HepG2 (cell line): ENCODE measurements at regions not wholly inside any gene's neighbourhood (a gene's known extent, or its start where the extent isn't known, plus 50 kb on each side); places are given as distances from the start of the nearest gene placed in this dataset.

Source experiments
- ATAC-seq: fragments of 200-7000 bp; cut with Tn5 transposase; 3 replicates; pipeline ENCODE4 v1.9.1; 2020; ENCODE audit warnings: mild to moderate bottlenecking, moderate library complexity
- BruUV-seq: library from RNA; stranded (reverse); fragments of 400-500 nt; replicated peaks from 2 replicates; lab custom pipeline; 2021; lab: Mats Ljungman, UMichigan
- CTCF ChIA-PET: fragments of 300-600 bp; formaldehyde crosslinking; extraction: SDS; loops from one replicate; lab custom pipeline; 2021; ENCODE audit warnings: low total read pairs, inconsistent platforms, low intra/inter-chr PET ratio; lab: Yijun Ruan, JAX
- POLR2A ChIA-PET: fragments of 350-600 bp; sonication (Branson Sonifier 250); formaldehyde crosslinking; loops from one replicate; lab custom pipeline; 2020; ENCODE audit warnings: antibody characterized with exemption, inconsistent platforms; lab: Yijun Ruan, JAX
- DNase-seq: peaks from one replicate; pipeline ENCODE4 v3.0.0-alpha.2; 2015; ENCODE audit warnings: low spot score
- FAIRE-seq: peaks from 3 replicates; lab custom pipeline; 2011; peaks lifted over from hg19 to GRCh38; lab: Jason Lieb, UNC
- H2AFZ ChIP-seq: one replicate; pipeline ENCODE4 v1.6.1; 2011; ENCODE audit warnings: low read length, inconsistent platforms
- H3K27ac ChIP-seq: fragments of 300-600 bp; 3 replicates; pipeline ENCODE4 v1.8.0; 2011; ENCODE audit warnings: mixed run types, mild to moderate bottlenecking, mixed read lengths, low read length, inconsistent platforms; ENCODE audit not compliant: insufficient read depth; ENCODE audit errors: extremely low read length
- H3K27me3 ChIP-seq, 2 experiments: fragments of 200-600 bp in 1 of 2; 2 replicates in 1 of 2; 3 replicates in 1 of 2; pipeline versions ENCODE4 v1.6.0 to v1.8.0; 2011; ENCODE audit warnings: low read length in 2 of 2, mild to moderate bottlenecking in 2 of 2, moderate library complexity in 2 of 2, inconsistent platforms in 1 of 2; ENCODE audit not compliant: insufficient read depth in 2 of 2, control insufficient read depth in 1 of 2
- H3K36me3 ChIP-seq, 2 experiments: fragments of 200-600 bp in 1 of 2; replicated peaks in 1 of 2; 2 replicates in 1 of 2; 3 replicates in 1 of 2; pipeline versions ENCODE4 v1.5.1 to v1.8.0; 2011; ENCODE audit warnings: low read length in 2 of 2, inconsistent platforms in 1 of 2; ENCODE audit not compliant: insufficient read depth in 2 of 2, control insufficient read depth in 1 of 2
- H3K4me1 ChIP-seq: 2 replicates; pipeline ENCODE4 v1.5.1; 2012; ENCODE audit warnings: low read length, inconsistent platforms; ENCODE audit not compliant: insufficient read depth
- H3K4me2 ChIP-seq: 2 replicates; pipeline ENCODE4 v1.6.0; 2011; ENCODE audit warnings: low read depth, low read length, inconsistent platforms
- H3K4me3 ChIP-seq, 3 experiments: fragments of 200-600 bp in 1 of 3; sonication (generic), shearing (Covaris generic) in 1 of 3; replicated peaks in 1 of 3; 2 replicates each; pipeline ENCODE4 v1.5.1; 2011 to 2016; ENCODE audit warnings: low read length in 3 of 3, inconsistent platforms in 2 of 3, low read depth in 2 of 3, mild to moderate bottlenecking in 2 of 3, control low read depth in 1 of 3, mixed read lengths in 1 of 3; ENCODE audit not compliant: insufficient read depth in 1 of 3
- H3K79me2 ChIP-seq: one replicate; pipeline ENCODE4 v1.6.1; 2011; ENCODE audit warnings: low read length, inconsistent platforms; ENCODE audit not compliant: insufficient read depth
- H3K9ac ChIP-seq: 2 replicates; pipeline ENCODE4 v1.6.0; 2011; ENCODE audit warnings: mild to moderate bottlenecking, low read depth, low read length, inconsistent platforms; ENCODE audit not compliant: insufficient read depth
- H3K9me3 ChIP-seq: 2 replicates; pipeline ENCODE4 v1.5.1; 2012; ENCODE audit warnings: mild to moderate bottlenecking, low read length
- H4K20me1 ChIP-seq: 2 replicates; pipeline ENCODE4 v1.6.0; 2011; ENCODE audit warnings: inconsistent platforms, mild to moderate bottlenecking, low read length, moderate library complexity; ENCODE audit not compliant: insufficient read depth
- FOXM1 ChIP-seq: sonication (generic); formaldehyde crosslinking; IDR thresholded peaks from 2 replicates; pipeline ENCODE4 v1.5.0; 2020; ENCODE audit warnings: missing genetic modification reagents
- ZNF546 ChIP-seq: sonication (generic); formaldehyde crosslinking; conservative IDR thresholded peaks from 2 replicates; pipeline ENCODE4 v1.8.1; 2023; ENCODE audit warnings: mild to moderate bottlenecking, missing genetic modification reagents
- WGBS: methylation state at CpG from one replicate; pipeline ENCODE4 v1.1.6; 2017; ENCODE audit warnings: low lambda C conversion rate; 5-methylcytosine and 5-hydroxymethylcytosine counted together
- in situ Hi-C: cut with HindIII; loops from 2 replicates; pipeline ENCODE4 v1.10.0; 2017; ENCODE audit warnings: low pct_unique_long_range_greater_than_20kb; ENCODE audit not compliant: extremely low pct_ligation_motif_present
- intact Hi-C: fragments of 100-400 bp; cut with micrococcal nuclease; formaldehyde crosslinking; loops from one replicate; pipeline ENCODE4 v1.10.0; 2022; ENCODE audit not compliant: unreplicated experiment
- TF ChIP-seq, protein P1 (sequence below): sonication (generic); formaldehyde crosslinking; IDR thresholded peaks from 2 replicates; pipeline ENCODE4 v1.5.1; 2020; ENCODE audit warnings: missing genetic modification reagents, mild to moderate bottlenecking, borderline replicate concordance
- TF ChIP-seq, protein P2 (sequence below): sonication (generic); formaldehyde crosslinking; IDR thresholded peaks from 2 replicates; pipeline ENCODE4 v1.4.0; 2020; ENCODE audit warnings: missing genetic modification reagents
- TF ChIP-seq, protein P3 (sequence below): sonication (generic); formaldehyde crosslinking; IDR thresholded peaks from 2 replicates; pipeline ENCODE4 v1.4.0; 2020; ENCODE audit warnings: missing genetic modification reagents

DNA sequence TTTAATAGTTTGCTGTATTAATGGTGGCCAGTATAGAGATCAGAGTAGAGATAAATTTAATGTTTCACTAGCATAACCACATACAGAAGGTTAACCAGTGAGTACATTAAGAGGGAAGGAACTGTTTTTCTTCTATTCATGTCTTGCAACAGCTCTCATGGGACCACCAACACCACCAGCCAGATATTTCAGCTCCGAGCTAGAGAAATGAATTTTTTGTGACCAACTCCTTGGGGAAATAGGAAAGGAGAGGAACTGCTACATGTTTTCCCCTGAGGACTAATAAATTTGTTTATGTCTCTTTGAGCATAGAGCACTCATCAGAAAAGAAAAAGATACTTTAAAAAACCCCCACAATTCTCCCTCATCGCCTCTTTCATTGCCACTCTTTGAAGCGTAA, 247.5 kb downstream of the MBNL1 start:
- Histone ChIP-seq H3K4me3 (no peak overlapping the region), H3K9ac (no peak overlapping the region), H3K36me3 (no peaks in the 10 kb centered on the region), H3K27ac (no peak overlapping the region), H3K4me1 (no peaks in the 10 kb centered on the region), H3K79me2 (no peaks in the 10 kb centered on the region), H3K4me2 (no peak overlapping the region), H4K20me1 (no peaks in the 10 kb centered on the region), H3K9me3 (no peaks in the 10 kb centered on the region), H2AFZ (no peak overlapping the region), H3K27me3 (no peaks in the 10 kb centered on the region)
- intact Hi-C loops (no loop called here), in situ Hi-C loops (no loop called here)
- WGBS = 20% methylated on average over 3 of the region's 3 CpGs
- ChIA-PET CTCF (no interaction called here), POLR2A (no interaction called here)
- TF ChIP-seq ZNF546 (CRISPR knock-in tag) = no peak
- TF ChIP-seq, protein P1, sequence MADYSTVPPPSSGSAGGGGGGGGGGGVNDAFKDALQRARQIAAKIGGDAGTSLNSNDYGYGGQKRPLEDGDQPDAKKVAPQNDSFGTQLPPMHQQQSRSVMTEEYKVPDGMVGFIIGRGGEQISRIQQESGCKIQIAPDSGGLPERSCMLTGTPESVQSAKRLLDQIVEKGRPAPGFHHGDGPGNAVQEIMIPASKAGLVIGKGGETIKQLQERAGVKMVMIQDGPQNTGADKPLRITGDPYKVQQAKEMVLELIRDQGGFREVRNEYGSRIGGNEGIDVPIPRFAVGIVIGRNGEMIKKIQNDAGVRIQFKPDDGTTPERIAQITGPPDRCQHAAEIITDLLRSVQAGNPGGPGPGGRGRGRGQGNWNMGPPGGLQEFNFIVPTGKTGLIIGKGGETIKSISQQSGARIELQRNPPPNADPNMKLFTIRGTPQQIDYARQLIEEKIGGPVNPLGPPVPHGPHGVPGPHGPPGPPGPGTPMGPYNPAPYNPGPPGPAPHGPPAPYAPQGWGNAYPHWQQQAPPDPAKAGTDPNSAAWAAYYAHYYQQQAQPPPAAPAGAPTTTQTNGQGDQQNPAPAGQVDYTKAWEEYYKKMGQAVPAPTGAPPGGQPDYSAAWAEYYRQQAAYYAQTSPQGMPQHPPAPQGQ (CRISPR knock-in tag) = no peak
- TF ChIP-seq, protein P2, sequence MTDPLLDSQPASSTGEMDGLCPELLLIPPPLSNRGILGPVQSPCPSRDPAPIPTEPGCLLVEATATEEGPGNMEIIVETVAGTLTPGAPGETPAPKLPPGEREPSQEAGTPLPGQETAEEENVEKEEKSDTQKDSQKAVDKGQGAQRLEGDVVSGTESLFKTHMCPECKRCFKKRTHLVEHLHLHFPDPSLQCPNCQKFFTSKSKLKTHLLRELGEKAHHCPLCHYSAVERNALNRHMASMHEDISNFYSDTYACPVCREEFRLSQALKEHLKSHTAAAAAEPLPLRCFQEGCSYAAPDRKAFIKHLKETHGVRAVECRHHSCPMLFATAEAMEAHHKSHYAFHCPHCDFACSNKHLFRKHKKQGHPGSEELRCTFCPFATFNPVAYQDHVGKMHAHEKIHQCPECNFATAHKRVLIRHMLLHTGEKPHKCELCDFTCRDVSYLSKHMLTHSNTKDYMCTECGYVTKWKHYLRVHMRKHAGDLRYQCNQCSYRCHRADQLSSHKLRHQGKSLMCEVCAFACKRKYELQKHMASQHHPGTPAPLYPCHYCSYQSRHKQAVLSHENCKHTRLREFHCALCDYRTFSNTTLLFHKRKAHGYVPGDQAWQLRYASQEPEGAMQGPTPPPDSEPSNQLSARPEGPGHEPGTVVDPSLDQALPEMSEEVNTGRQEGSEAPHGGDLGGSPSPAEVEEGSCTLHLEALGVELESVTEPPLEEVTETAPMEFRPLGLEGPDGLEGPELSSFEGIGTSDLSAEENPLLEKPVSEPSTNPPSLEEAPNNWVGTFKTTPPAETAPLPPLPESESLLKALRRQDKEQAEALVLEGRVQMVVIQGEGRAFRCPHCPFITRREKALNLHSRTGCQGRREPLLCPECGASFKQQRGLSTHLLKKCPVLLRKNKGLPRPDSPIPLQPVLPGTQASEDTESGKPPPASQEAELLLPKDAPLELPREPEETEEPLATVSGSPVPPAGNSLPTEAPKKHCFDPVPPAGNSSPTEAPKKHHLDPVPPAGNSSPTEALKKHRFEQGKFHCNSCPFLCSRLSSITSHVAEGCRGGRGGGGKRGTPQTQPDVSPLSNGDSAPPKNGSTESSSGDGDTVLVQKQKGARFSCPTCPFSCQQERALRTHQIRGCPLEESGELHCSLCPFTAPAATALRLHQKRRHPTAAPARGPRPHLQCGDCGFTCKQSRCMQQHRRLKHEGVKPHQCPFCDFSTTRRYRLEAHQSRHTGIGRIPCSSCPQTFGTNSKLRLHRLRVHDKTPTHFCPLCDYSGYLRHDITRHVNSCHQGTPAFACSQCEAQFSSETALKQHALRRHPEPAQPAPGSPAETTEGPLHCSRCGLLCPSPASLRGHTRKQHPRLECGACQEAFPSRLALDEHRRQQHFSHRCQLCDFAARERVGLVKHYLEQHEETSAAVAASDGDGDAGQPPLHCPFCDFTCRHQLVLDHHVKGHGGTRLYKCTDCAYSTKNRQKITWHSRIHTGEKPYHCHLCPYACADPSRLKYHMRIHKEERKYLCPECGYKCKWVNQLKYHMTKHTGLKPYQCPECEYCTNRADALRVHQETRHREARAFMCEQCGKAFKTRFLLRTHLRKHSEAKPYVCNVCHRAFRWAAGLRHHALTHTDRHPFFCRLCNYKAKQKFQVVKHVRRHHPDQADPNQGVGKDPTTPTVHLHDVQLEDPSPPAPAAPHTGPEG (CRISPR knock-in tag) = no peak
- TF ChIP-seq, protein P3, sequence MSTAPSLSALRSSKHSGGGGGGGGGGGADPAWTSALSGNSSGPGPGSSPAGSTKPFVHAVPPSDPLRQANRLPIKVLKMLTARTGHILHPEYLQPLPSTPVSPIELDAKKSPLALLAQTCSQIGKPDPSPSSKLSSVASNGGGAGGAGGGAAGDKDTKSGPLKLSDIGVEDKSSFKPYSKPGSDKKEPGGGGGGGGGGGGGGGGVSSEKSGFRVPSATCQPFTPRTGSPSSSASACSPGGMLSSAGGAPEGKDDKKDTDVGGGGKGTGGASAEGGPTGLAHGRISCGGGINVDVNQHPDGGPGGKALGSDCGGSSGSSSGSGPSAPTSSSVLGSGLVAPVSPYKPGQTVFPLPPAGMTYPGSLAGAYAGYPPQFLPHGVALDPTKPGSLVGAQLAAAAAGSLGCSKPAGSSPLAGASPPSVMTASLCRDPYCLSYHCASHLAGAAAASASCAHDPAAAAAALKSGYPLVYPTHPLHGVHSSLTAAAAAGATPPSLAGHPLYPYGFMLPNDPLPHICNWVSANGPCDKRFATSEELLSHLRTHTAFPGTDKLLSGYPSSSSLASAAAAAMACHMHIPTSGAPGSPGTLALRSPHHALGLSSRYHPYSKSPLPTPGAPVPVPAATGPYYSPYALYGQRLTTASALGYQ = no peak
- TF ChIP-seq FOXM1 (CRISPR knock-in tag) = no peak
- DNase-seq = no peak
- no peak for FAIRE-seq
- BruUV-seq = no TSS peak
- no peak for ATAC-seq
